ENCODE measurements at regions not wholly inside any gene's neighbourhood (a gene's known extent, or its start where the extent isn't known, plus 50 kb on each side); places are given as distances from the start of the nearest gene placed in this dataset.
"Not testable (repeated sequence)": the region's sequence is repeated elsewhere in the genome, so short reads cannot be mapped to it uniquely, and the experiment has no call there.

GRCh38 chr16:54985156-54985555, 54.5 kb downstream of the IRX5 start:
- DNase-seq: no peak

GRCh38 chr16:54985668-54986067, 55.0 kb downstream of the IRX5 start:
- no peak for DNase-seq

- DNase-seq: no peak
Observed at GRCh38 chr16:54986409-54986808, 55.7 kb downstream of the IRX5 start.

GRCh38 chr16:54987081-54987480, 56.4 kb downstream of the IRX5 start:
- no peak for DNase-seq

GRCh38 chr16:54991525-54991924, 60.9 kb downstream of the IRX5 start:
- DNase-seq: no peak

DNA sequence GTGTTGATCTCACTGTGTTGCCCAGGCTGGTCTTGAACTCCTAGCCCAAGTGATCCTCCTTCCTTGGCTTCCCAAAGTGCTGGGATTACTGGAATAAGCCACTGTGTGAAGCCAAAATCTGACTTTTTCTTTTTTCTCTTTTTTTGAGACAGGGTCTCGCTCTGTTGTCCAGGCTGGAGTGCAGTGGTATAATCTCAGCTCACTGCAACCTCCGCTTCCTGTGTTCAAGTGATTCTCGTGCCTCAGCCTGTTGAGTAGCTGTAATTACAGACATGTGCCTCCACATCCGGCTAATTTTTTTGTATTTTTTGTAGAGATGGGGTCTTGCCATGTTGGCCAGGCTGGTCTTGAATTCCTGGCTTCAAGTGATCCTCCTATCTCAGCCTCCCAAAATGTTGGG, 61.3 kb downstream of the IRX5 start:
- not testable (repeated sequence) for DNase-seq

DNA sequence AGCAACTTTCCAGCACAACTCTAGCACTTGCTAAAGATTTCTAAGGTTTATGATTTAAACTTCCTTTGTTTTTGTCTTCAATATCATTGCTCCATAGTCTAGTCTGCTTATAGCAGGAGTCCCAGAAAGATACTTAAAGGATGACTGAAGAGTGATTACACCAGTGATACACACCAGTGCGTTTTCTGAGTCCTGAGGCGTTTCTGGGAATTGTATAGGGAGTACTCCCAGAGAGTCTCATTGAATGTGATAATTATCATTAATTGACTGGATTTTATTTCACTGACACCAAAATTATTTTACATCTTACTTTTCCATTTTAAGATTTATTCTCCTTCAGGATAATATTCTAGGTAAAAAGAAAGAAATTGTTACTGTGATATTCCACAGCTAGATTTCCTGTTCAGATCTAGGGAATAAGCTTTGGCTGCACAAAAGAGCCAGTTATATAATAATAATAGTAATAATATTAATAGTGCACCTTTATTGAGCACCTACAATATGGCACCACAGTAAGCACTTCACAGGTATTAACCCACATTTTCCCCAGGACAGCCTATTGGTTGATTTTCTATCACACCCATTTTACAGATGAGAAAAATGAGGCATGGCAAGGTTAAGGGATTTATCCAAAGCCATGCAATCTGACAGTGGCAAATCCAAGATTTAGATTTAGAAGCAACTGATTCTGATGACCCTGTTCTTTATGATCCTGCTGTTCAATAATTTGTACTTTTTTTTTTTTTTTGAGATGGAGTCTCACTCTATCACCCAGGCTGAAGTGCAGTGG, 62.6 kb downstream of the IRX5 start:
- no peak for DNase-seq

GRCh38 chr16:54996186-54996585, 65.5 kb downstream of the IRX5 start:
- no peak for DNase-seq

DNA sequence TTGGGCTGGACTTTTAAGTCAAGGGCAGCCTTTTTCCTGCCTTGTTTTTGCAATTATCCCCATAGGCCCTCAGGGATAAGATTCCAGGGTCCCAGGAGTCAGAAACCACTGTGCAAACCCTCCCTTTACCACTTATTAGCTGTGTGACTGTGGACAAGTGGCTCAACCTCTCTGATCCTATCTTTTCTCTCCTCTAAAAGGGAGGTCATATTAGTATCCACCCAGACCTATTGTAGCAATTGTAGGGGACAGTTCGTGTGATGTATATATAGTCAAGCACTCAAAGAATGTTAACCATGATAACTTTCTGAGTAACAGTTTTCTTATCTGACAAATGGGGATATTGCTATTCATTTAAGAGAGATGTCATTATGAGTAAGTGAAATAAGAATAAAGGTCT, 68.2 kb downstream of the IRX5 start:
- DNase-seq: no peak

DNA sequence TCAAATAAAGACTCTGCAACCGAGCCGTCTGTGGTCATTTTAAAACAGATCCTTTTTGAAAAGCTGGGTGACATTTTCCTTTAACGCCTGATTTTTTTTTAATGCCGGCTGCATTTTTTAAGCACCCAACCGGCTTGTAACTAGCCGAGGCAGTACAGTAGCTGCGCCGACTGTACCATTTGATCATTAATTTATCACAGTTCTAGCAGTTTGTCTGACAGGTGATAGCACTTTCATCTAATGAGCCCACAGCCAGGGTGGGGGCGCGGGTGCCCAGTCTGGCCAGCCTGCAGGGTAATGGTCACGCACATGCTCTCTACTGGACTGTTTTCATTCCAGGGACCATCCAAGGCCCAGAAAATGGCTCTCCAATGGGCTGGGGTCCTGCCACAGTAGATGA, 68.8 kb downstream of the IRX5 start:
- no peak for DNase-seq

GRCh38 chr16:55000595-55000994, 69.9 kb downstream of the IRX5 start:
- DNase-seq: no peak

GRCh38 chr16:55001931-55002330, 71.3 kb downstream of the IRX5 start:
- no peak for DNase-seq

DNA sequence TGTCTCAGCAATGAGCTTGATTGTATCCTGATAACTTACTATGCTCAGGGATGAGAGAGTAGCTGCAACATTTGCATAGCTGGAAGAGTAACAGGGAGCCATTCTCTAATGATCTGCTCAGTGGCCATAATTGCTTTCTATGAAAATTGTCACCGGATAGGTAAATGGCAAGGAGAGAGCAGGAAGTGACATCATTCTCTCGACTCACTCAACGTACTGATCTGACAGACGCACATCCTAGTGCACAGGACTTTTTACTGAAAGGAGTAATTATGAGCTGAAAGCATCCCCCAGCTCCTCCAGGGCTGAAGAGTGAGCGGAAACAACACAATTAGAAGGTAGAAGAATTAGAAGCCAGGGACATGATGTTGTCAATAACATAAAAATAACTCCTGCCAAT, 71.8 kb downstream of the IRX5 start:
- no peak for DNase-seq

GRCh38 chr16:55003306-55003705, 72.6 kb downstream of the IRX5 start:
- no peak for DNase-seq

GRCh38 chr16:55003916-55004315, 73.3 kb downstream of the IRX5 start:
- no peak for DNase-seq

- DNase-seq: no peak
Observed at GRCh38 chr16:55007504-55007903, 76.8 kb downstream of the IRX5 start.

DNA sequence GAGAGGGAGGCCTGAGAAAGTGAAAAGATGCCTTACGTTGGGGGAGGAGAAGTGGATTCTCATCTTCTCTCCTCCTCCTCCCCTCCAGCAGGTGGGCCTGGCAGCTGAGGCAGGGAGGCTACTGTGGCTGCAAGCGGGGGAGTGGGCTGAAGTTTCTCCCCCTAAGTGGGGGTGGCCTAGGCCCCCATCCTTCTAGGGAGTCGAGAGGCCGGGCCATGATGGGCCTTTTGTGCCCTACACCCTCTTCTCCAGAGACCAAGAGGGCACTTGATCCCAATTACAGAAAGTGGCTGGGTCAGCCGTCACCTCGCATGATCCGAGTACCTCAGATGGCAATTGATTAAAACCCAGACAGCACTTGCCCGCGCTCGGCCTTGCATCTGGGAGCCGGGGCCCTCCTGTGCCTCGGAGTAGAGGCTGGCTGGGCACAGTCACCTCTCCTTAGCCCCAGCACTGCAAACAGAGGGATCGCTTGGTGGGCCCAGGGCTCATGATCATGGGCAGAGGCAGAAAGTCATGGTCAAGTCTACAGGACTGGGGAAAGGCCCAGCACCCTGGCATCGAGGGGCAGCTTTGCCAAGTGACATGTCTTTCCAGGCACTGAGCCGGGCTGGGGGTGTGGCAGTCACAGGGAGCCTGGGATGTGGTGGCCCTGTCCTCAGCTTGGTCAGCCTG, 78.3 kb downstream of the IRX5 start:
- DNase-seq: no peak

- DNase-seq: no peak
Observed at GRCh38 chr16:55009581-55009980, 78.9 kb downstream of the IRX5 start.

GRCh38 chr16:55010492-55011160, 80.0 kb downstream of the IRX5 start:
- DNase-seq: no peak

GRCh38 chr16:55012362-55012761, 81.7 kb downstream of the IRX5 start:
- DNase-seq: no peak

DNA sequence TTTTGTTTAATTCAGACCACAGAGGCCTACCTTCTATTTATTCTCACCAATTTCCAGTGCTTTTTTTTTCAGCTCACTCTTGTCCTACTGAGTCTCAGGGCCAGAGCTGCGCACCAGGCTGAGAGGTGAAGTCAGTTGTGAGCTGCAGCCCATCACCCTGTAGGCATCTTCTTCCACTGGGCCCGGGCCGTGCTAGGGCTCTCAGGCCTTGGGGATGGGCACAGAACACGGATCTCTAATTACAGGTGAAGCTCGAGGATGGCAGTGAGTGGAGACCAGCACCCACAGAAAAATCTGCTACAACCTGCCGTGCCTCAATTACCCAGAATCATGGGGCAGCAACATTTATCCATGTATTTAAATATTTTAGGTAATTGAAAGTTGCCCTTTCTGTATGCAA, 82.1 kb downstream of the IRX5 start:
- no peak for DNase-seq

DNA sequence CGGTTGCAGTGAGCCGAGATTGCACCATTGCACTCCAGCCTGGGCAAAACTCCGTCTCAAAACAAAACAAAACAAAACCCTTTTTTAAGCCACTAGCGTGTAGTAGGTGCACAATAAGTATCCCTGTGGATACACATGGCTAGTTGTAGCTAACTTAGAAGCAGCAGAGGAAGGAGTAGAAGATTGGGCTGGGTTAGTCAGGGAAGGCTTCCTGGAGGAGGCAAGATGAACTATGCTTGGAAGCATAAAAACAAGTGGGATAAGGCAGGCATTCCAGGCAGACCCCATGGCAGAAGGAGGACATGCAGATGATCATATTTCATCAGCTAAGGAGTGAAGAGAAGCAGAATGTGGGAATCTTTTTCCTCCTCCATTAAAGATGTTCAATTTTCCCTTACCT, 83.4 kb downstream of the IRX5 start:
- no peak for DNase-seq

DNA sequence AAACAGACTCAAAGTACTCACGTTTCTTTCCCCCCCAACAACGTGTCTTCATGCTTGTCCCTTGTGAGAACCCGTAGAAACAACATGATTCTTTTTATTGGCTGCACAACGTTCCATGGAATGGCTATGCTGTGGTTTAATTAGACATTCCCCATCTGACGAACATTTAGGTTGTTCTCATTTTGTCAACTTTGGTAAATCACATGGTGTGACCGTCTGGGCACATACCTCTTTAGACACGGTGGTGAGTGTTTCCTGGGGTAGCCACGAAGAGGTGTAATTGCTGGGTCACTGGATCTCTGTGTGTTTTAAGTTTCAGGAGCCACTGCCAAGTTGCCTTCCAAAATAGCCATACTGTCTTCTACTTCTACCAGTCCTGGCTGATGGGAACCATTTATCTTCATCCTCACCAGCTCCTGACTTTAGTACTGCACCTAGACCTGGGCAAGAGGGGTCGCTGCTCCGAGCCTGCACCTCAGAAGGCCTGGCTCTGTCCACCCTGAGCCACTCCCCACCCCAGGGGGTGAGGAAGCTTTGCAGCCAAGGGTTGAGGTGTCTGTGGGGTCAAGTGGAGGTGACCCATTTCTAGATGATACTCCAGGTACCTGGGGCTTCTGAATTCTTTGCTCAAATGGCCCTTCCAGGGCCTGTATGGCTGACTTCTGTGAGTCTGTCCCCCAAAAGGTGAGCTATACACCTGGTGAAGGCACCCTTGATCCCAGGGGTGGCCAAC, 84.7 kb downstream of the IRX5 start:
- no peak for DNase-seq
